ENCODE measurements at regions not wholly inside any gene's neighbourhood (a gene's known extent, or its start where the extent isn't known, plus 50 kb on each side); places are given as distances from the start of the nearest gene placed in this dataset.

DNA sequence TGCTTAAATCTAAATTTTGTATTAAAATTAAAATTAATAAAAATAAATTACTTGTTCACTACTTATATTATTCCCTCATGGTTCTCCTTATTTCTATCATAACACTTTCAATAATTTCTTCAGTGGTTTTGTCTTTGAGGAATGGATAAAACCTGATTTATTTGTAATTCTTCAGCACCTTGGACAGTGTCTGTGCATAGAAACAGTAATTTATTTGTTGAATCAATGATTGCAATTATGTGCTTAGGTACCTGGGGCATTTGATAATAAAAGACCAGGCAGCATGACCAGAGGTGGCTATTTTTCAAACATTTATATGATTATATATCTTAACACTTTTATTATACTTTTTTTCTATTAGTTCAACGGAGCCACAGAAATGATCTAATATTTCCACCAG is 1062.7 kb downstream of the DSC3 start:
- intact Hi-C loops (cut with DNase I; ENCODE audit: low total_unique reads) = no loop called here
- no peak overlapping the region for H3K4me3 ChIP-seq (ENCODE audit: low read depth, poor library complexity, severe bottlenecking)
- no peak for TF ChIP-seq POLR2A (IDR thresholded peaks at IDR 0.05)
- TF ChIP-seq, protein P1, sequence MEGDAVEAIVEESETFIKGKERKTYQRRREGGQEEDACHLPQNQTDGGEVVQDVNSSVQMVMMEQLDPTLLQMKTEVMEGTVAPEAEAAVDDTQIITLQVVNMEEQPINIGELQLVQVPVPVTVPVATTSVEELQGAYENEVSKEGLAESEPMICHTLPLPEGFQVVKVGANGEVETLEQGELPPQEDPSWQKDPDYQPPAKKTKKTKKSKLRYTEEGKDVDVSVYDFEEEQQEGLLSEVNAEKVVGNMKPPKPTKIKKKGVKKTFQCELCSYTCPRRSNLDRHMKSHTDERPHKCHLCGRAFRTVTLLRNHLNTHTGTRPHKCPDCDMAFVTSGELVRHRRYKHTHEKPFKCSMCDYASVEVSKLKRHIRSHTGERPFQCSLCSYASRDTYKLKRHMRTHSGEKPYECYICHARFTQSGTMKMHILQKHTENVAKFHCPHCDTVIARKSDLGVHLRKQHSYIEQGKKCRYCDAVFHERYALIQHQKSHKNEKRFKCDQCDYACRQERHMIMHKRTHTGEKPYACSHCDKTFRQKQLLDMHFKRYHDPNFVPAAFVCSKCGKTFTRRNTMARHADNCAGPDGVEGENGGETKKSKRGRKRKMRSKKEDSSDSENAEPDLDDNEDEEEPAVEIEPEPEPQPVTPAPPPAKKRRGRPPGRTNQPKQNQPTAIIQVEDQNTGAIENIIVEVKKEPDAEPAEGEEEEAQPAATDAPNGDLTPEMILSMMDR (IDR thresholded peaks at IDR 0.05) = no peak
- WGBS, 2 donors = 68 to 94% methylated on average over 1 of the region's 1 CpG
- no peak for DNase-seq (ENCODE audit: low spot score in 2 of 2)

DNA sequence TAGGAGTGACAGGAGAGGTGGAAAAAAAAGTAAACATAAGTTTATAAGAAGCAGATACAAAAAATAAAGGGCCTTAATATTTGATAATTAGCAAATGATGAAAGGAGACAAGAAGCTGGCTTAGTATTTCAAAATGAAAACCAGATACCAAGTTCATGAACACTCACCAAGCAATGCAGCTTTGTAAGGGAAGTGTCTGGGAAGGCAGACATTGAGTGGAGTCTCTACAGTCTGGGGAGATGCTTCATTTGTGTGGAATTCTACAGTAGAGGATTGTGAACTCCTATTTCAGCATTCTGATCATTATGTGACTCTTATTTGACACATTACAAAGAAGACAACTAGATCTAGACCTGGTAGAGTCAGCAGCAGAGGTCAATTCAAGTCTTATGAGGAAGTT is 1072.7 kb downstream of the DSC3 start:
- TF ChIP-seq POLR2A (IDR thresholded peaks at IDR 0.05) = no peak
- TF ChIP-seq, protein P1 (IDR thresholded peaks at IDR 0.05) = no peak
- intact Hi-C loops (cut with DNase I; ENCODE audit: low total_unique reads) = no loop called here

GRCh38 chr18:29962579-29962978 is 1080.0 kb downstream of the DSC3 start:
- intact Hi-C loops (cut with DNase I; ENCODE audit: low total_unique reads) = no loop called here
- TF ChIP-seq, protein P1 (IDR thresholded peaks at IDR 0.05) = no peak
- no peak for TF ChIP-seq POLR2A (IDR thresholded peaks at IDR 0.05)
- 64 to 67% methylated on average over 3 of the region's 3 CpGs for WGBS, 2 donors
- no peak overlapping the region for H3K4me3 ChIP-seq (ENCODE audit: low read depth, poor library complexity, severe bottlenecking)
- DNase-seq (ENCODE audit: low spot score in 2 of 2) = no peak

More for the DNA sequence above, 1072.7 kb downstream of the DSC3 start:
- no peak overlapping the region for H3K4me3 ChIP-seq (ENCODE audit: low read depth, poor library complexity, severe bottlenecking)
- DNase-seq (ENCODE audit: low spot score in 2 of 2) = no peak

GRCh38 chr18:29960539-29960938 is 1082.0 kb downstream of the DSC3 start:
- no peak for DNase-seq (ENCODE audit: low spot score in 2 of 2)
- intact Hi-C loops (cut with DNase I; ENCODE audit: low total_unique reads) = no loop called here
- H3K4me3 ChIP-seq (ENCODE audit: low read depth, poor library complexity, severe bottlenecking) = no peak overlapping the region
- no peak for TF ChIP-seq POLR2A (IDR thresholded peaks at IDR 0.05)
- TF ChIP-seq, protein P1 (IDR thresholded peaks at IDR 0.05) = no peak

DNA sequence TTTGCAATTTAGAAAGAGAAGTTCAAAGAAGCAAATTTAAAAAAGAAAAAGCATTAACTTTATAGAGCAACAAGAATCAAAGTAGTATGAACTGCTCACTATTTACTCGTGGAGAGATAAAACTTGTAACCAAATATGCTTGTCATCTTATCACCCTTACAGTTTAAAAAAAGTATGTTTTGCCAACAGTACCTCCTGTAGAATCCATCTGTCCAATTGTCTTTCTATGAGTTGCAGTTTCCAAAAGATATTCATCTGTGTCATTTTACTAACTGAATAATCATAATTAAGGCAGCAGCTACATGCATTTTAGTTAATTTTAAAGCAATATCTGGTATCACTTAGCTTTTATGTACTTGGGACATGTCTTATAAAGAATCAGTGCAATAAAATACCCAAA is 1112.3 kb downstream of the DSC3 start:
- H3K4me3 ChIP-seq (ENCODE audit: low read depth, poor library complexity, severe bottlenecking) = no peak overlapping the region
- 46 to 62% methylated on average over 1 of the region's 1 CpG for WGBS, 2 donors
- intact Hi-C loops (cut with DNase I; ENCODE audit: low total_unique reads) = no loop called here
- DNase-seq (ENCODE audit: low spot score in 2 of 2) = no peak
- TF ChIP-seq POLR2A (IDR thresholded peaks at IDR 0.05) = no peak
- TF ChIP-seq, protein P1 (IDR thresholded peaks at IDR 0.05) = no peak

DNA sequence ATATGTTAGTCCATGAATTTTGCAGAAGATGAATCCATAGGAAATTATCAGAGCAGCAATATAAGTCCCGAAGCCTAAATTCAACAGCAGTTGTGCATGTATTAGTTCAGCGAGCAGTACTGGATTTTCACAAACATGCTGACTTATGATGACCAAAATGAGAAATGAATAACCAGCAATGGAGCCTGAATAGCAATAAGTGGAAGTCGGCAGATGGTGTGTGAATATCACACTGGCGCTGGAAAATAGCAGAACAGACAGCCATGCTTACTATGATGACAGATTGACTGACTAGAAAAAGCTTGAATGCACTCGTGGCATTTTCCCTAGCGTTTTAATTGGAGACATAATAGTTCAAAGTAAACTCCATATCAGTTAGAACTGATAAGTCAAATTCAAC is 1114.5 kb downstream of the DSC3 start:
- TF ChIP-seq, protein P1 (IDR thresholded peaks at IDR 0.05) = no peak
- no peak for TF ChIP-seq POLR2A (IDR thresholded peaks at IDR 0.05)
- intact Hi-C loops (cut with DNase I; ENCODE audit: low total_unique reads) = no loop called here
- 78 to 82% methylated on average over 6 of the region's 6 CpGs for WGBS, 2 donors
- DNase-seq (ENCODE audit: low spot score in 2 of 2) = no peak
- H3K4me3 ChIP-seq (ENCODE audit: low read depth, poor library complexity, severe bottlenecking) = no peak overlapping the region

Measured in lower leg skin (tissue), 4 donors.